HEK293 (cell line): ENCODE measurements at regions not wholly inside any gene's neighbourhood (a gene's known extent, or its start where the extent isn't known, plus 50 kb on each side); places are given as distances from the start of the nearest gene placed in this dataset.

Experiments
- CTCF ChIA-PET: fragments of 350-600 bp; formaldehyde crosslinking; extraction: SDS; loops from one replicate; lab custom pipeline; 2021; ENCODE audit warnings: antibody characterized with exemption; lab: Yijun Ruan, JAX
- POLR2A ChIA-PET: fragments of 300-600 bp; formaldehyde crosslinking; extraction: SDS; loops from one replicate; lab custom pipeline; 2020; ENCODE audit warnings: antibody characterized with exemption, inconsistent platforms; lab: Yijun Ruan, JAX
- H3K27ac ChIP-seq: fragments of 200-500 bp; sonication (Bioruptor generic); 2 replicates; pipeline ENCODE4 v1.5.1; 2014; ENCODE audit warnings: low read depth, low read length, control low read depth, inconsistent platforms; ENCODE audit errors: extremely low read depth
- H3K36me3 ChIP-seq, 2 experiments: fragments of 200-500 bp in 1 of 2; sonication (Bioruptor generic) in 1 of 2; 1 replicate in 1 of 2; 2 replicates in 1 of 2; pipeline ENCODE4 v1.5.1; 2014 to 2017; ENCODE audit warnings: inconsistent platforms in 2 of 2, low read length in 2 of 2; ENCODE audit not compliant: control insufficient read depth in 2 of 2, insufficient read depth in 1 of 2
- H3K4me1 ChIP-seq: fragments of 200-500 bp; sonication (Bioruptor generic); 2 replicates; pipeline ENCODE4 v1.5.1; 2014; ENCODE audit warnings: mild to moderate bottlenecking, low read length, inconsistent platforms; ENCODE audit not compliant: control insufficient read depth, insufficient read depth
- H3K4me3 ChIP-seq: 2 replicates; pipeline ENCODE4 v1.5.1; 2011; ENCODE audit warnings: low read depth, mild to moderate bottlenecking, control low read depth, low read length, moderate library complexity
- H3K9me3 ChIP-seq: fragments of 200-500 bp; sonication (Bioruptor generic); 2 replicates; pipeline ENCODE4 v1.5.1; 2014; ENCODE audit warnings: low read depth, low read length, inconsistent platforms; ENCODE audit not compliant: control insufficient read depth, insufficient read depth
- CTCF ChIP-seq: fragments of 450-650 bp; formaldehyde crosslinking; IDR thresholded peaks from 2 replicates; pipeline ENCODE4 v1.5.1; 2016; ENCODE audit warnings: missing biosample characterization, missing genetic modification characterization
- GLIS1 ChIP-seq: fragments of 450-650 bp; formaldehyde crosslinking; IDR thresholded peaks from 2 replicates; pipeline ENCODE4 v1.5.1; 2016; ENCODE audit warnings: missing biosample characterization, missing genetic modification characterization
- GLIS2 ChIP-seq: fragments of 450-650 bp; formaldehyde crosslinking; IDR thresholded peaks from 2 replicates; pipeline ENCODE4 v1.5.1; 2016; ENCODE audit warnings: missing biosample characterization, missing genetic modification characterization
- KLF17 ChIP-seq: fragments of 450-650 bp; formaldehyde crosslinking; IDR thresholded peaks from 2 replicates; pipeline ENCODE4 v1.5.1; 2016; ENCODE audit warnings: missing biosample characterization, missing genetic modification characterization
- PRDM2 ChIP-seq: fragments of 450-650 bp; formaldehyde crosslinking; IDR thresholded peaks from 2 replicates; pipeline ENCODE4 v1.5.1; 2016; ENCODE audit warnings: missing biosample characterization, missing genetic modification characterization, borderline replicate concordance
- PRDM4 ChIP-seq: fragments of 450-650 bp; formaldehyde crosslinking; IDR thresholded peaks from 2 replicates; pipeline ENCODE4 v1.5.1; 2017; ENCODE audit warnings: missing biosample characterization, missing genetic modification characterization
- ZBTB17 ChIP-seq: fragments of 450-650 bp; formaldehyde crosslinking; IDR thresholded peaks from 2 replicates; pipeline ENCODE4 v1.5.1; 2016; ENCODE audit warnings: missing biosample characterization, missing genetic modification characterization
- ZFP3 ChIP-seq: fragments of 450-650 bp; formaldehyde crosslinking; IDR thresholded peaks from 2 replicates; pipeline ENCODE4 v1.5.1; 2016; ENCODE audit warnings: low read depth, missing biosample characterization, missing genetic modification characterization
- ZFP37 ChIP-seq: fragments of 450-650 bp; formaldehyde crosslinking; IDR thresholded peaks from 2 replicates; pipeline ENCODE4 v1.5.1; 2016; ENCODE audit warnings: missing biosample characterization, missing genetic modification characterization
- ZIC2 ChIP-seq: fragments of 450-650 bp; formaldehyde crosslinking; IDR thresholded peaks from 2 replicates; pipeline ENCODE4 v1.5.1; 2016; ENCODE audit warnings: missing biosample characterization, missing genetic modification characterization
- ZNF138 ChIP-seq: fragments of 450-650 bp; formaldehyde crosslinking; IDR thresholded peaks from 2 replicates; pipeline ENCODE4 v1.5.1; 2016; ENCODE audit warnings: missing biosample characterization, missing genetic modification characterization, borderline replicate concordance
- ZNF311 ChIP-seq: fragments of 450-650 bp; formaldehyde crosslinking; IDR thresholded peaks from 2 replicates; pipeline ENCODE4 v1.5.1; 2017; ENCODE audit warnings: missing biosample characterization, missing genetic modification characterization, borderline replicate concordance
- ZNF529 ChIP-seq: fragments of 450-650 bp; formaldehyde crosslinking; IDR thresholded peaks from 2 replicates; pipeline ENCODE4 v1.5.1; 2017; ENCODE audit warnings: missing genetic modification characterization, missing biosample characterization; ENCODE audit not compliant: insufficient replicate concordance
- ZNF530 ChIP-seq: fragments of 450-650 bp; formaldehyde crosslinking; IDR thresholded peaks from 2 replicates; pipeline ENCODE4 v1.5.1; 2016; ENCODE audit warnings: low read depth, missing biosample characterization, missing genetic modification characterization
- ZNF548 ChIP-seq: fragments of 450-650 bp; formaldehyde crosslinking; IDR thresholded peaks from 2 replicates; pipeline ENCODE4 v1.5.1; 2016; ENCODE audit warnings: missing biosample characterization, missing genetic modification characterization
- ZNF621 ChIP-seq: fragments of 450-650 bp; formaldehyde crosslinking; IDR thresholded peaks from 2 replicates; pipeline ENCODE4 v1.5.1; 2017; ENCODE audit warnings: missing biosample characterization, missing genetic modification characterization
- ZNF645 ChIP-seq: fragments of 450-650 bp; formaldehyde crosslinking; IDR thresholded peaks from 2 replicates; pipeline ENCODE4; 2016; ENCODE audit warnings: missing biosample characterization, missing genetic modification characterization
- ZNF785 ChIP-seq: fragments of 450-650 bp; formaldehyde crosslinking; IDR thresholded peaks from 2 replicates; pipeline ENCODE4 v1.5.1; 2016; ENCODE audit warnings: missing biosample characterization, missing genetic modification characterization

GRCh38 chr5:82993416-82993815 is 83.8 kb downstream of the TMEM167A start:
- no peaks in the 10 kb centered on the region for H3K4me1 ChIP-seq
- no peak overlapping the region for H3K4me3 ChIP-seq
- CTCF ChIA-PET = no interaction called here
- no peak for TF ChIP-seq ZNF530
- no peak for TF ChIP-seq ZNF645 (tag by site-specific recombination)
- TF ChIP-seq PRDM2 (tag by site-specific recombination) = no peak
- no peak for TF ChIP-seq ZIC2
- no peak for TF ChIP-seq PRDM4
- TF ChIP-seq CTCF (tag by site-specific recombination) = no peak
- TF ChIP-seq ZFP37 (tag by site-specific recombination) = no peak
- TF ChIP-seq ZNF548 (tag by site-specific recombination) = no peak
- no peak for TF ChIP-seq ZFP3 (tag by site-specific recombination)
- TF ChIP-seq ZNF621 (tag by site-specific recombination) = no peak
- no peak for TF ChIP-seq ZBTB17 (tag by site-specific recombination)
- no peak for TF ChIP-seq KLF17
- TF ChIP-seq ZNF529 = no peak
- H3K36me3 ChIP-seq = no peaks in the 10 kb centered on the region
- no peak overlapping the region for H3K27ac ChIP-seq
- no peaks in the 10 kb centered on the region for H3K9me3 ChIP-seq
- POLR2A ChIA-PET = interaction anchor here (0.7 kb wide), 1 partner anchor 267 kb away, joined by 3 read pairs; no protein-coding TSS in a partner anchor

- no peaks in the 10 kb centered on the region for H3K4me1 ChIP-seq
- POLR2A ChIA-PET = no interaction called here
- no peak overlapping the region for H3K4me3 ChIP-seq
- H3K27ac ChIP-seq = no peak overlapping the region
- H3K36me3 ChIP-seq = no peaks in the 10 kb centered on the region
- no peaks in the 10 kb centered on the region for H3K9me3 ChIP-seq
- CTCF ChIA-PET = interaction anchor here (0.6 kb wide), 1 partner anchor 583 kb away, joined by 3 read pairs; no protein-coding TSS in a partner anchor
- no peak for TF ChIP-seq GLIS2
- no peak for TF ChIP-seq CTCF (tag by site-specific recombination)
- TF ChIP-seq GLIS1 (tag by site-specific recombination) = no peak
- no peak for TF ChIP-seq KLF17
- TF ChIP-seq ZNF311 = no peak
- no peak for TF ChIP-seq ZNF785 (tag by site-specific recombination)
- no peak for TF ChIP-seq ZNF548 (tag by site-specific recombination)
- no peak for TF ChIP-seq ZNF138 (tag by site-specific recombination)
Measured at GRCh38 chr5:82992646-82993045, 84.5 kb downstream of the TMEM167A start.
